22Rv1 (cell line): ENCODE measurements at regions not wholly inside any gene's neighbourhood (a gene's known extent, or its start where the extent isn't known, plus 50 kb on each side); places are given as distances from the start of the nearest gene placed in this dataset.

Source experiments
- ZFX ChIP-seq: fragments of 450-650 bp; IDR thresholded peaks from 2 replicates; pipeline ENCODE4 v1.6.1; 2017; ENCODE audit warnings: antibody characterized with exemption, borderline replicate concordance
- TF ChIP-seq, protein P1 (sequence below): fragments of 450-650 bp; IDR thresholded peaks from 2 replicates; pipeline ENCODE4 v1.5.1; 2017; ENCODE audit warnings: mild to moderate bottlenecking

DNA sequence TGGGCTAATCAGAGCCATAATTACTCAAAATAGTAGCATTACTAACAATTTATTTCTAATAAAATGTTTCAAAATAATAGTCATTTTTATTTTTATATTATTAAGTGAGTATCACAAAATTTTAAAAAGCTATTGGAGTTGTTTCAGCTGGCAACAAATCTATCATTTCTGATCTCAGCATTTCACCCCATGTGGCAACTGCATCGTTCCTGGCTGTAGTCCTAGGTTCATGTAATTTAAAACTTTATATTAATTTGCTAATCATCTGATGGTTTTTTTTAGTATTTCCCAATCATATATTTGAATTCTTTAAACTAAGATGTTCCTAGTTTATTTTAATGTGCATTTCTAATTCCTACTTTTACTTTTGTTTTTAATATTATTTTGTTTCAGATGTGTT is 293.0 kb upstream of the AKR1E2 start:
- TF ChIP-seq, protein P1, sequence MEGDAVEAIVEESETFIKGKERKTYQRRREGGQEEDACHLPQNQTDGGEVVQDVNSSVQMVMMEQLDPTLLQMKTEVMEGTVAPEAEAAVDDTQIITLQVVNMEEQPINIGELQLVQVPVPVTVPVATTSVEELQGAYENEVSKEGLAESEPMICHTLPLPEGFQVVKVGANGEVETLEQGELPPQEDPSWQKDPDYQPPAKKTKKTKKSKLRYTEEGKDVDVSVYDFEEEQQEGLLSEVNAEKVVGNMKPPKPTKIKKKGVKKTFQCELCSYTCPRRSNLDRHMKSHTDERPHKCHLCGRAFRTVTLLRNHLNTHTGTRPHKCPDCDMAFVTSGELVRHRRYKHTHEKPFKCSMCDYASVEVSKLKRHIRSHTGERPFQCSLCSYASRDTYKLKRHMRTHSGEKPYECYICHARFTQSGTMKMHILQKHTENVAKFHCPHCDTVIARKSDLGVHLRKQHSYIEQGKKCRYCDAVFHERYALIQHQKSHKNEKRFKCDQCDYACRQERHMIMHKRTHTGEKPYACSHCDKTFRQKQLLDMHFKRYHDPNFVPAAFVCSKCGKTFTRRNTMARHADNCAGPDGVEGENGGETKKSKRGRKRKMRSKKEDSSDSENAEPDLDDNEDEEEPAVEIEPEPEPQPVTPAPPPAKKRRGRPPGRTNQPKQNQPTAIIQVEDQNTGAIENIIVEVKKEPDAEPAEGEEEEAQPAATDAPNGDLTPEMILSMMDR: no peak
- no peak for TF ChIP-seq ZFX
